C4-2B (cell line): ENCODE measurements at regions not wholly inside any gene's neighbourhood (a gene's known extent, or its start where the extent isn't known, plus 50 kb on each side); places are given as distances from the start of the nearest gene placed in this dataset.

Experiments used
- CTCF ChIP-seq: fragments of 450-650 bp; conservative IDR thresholded peaks from 2 replicates; pipeline ENCODE4 v1.5.1; 2017; ENCODE audit warnings: mild to moderate bottlenecking
- ZFX ChIP-seq: fragments of 450-650 bp; IDR thresholded peaks from 2 replicates; pipeline ENCODE4 v1.6.1; 2017

- TF ChIP-seq CTCF: no peak
- no peak for TF ChIP-seq ZFX
Observed at GRCh38 chr5:2160811-2161210, 278.1 kb upstream of the IRX4 start.
